Caco-2 (cell line): ENCODE measurements at regions not wholly inside any gene's neighbourhood (a gene's known extent, or its start where the extent isn't known, plus 50 kb on each side); places are given as distances from the start of the nearest gene placed in this dataset.

Experiments
- BruUV-seq: library from RNA; stranded (reverse); fragments of 400-500 nt; replicated peaks from 2 replicates; lab custom pipeline; 2021; lab: Mats Ljungman, UMichigan
- CTCF ChIA-PET: fragments of 300-600 bp; sonication (Branson Sonifier 250); formaldehyde crosslinking; loops from one replicate; lab custom pipeline; 2022; ENCODE audit warnings: antibody characterized with exemption; lab: Charles Lee
- POLR2A ChIA-PET: fragments of 300-600 bp; sonication (Branson Sonifier 250); formaldehyde crosslinking; loops from one replicate; lab custom pipeline; 2022; ENCODE audit warnings: antibody characterized with exemption; lab: Charles Lee
- DNase-seq, 2 experiments: peaks; one replicate each; pipeline versions ENCODE4 v3.0.0 to v3.0.0-alpha.2; 2020 to 2022
- H3K27me3 ChIP-seq: replicated peaks from 2 replicates; pipeline ENCODE4 v1.6.0; 2011; ENCODE audit warnings: low read length; ENCODE audit not compliant: control insufficient read depth, insufficient read depth
- H3K36me3 ChIP-seq: 2 replicates; pipeline ENCODE4 v1.5.1; 2011; ENCODE audit warnings: low read length; ENCODE audit not compliant: control insufficient read depth, insufficient read depth
- H3K4me1 ChIP-seq: fragments of 250-450 bp; sonication (Bioruptor Pico); 2 replicates; pipeline ENCODE4 v1.5.1; 2020; ENCODE audit warnings: mild to moderate bottlenecking
- H3K4me3 ChIP-seq: 2 replicates; pipeline ENCODE4 v1.5.1; 2011; ENCODE audit warnings: low read depth, mild to moderate bottlenecking, control low read depth, low read length
- H3K9me3 ChIP-seq: fragments of 250-450 bp; sonication (Bioruptor Pico); 2 replicates; pipeline ENCODE4 v1.5.1; 2020; ENCODE audit warnings: mild to moderate bottlenecking, moderate library complexity
- H3K27ac Mint-ChIP-seq: one replicate; pipeline ENCODE4 v1.8.0; 2022; ENCODE audit warnings: mixed read lengths; ENCODE audit not compliant: unreplicated experiment
- H3K27me3 Mint-ChIP-seq: one replicate; pipeline ENCODE4 v1.8.0; 2022; ENCODE audit warnings: mixed read lengths; ENCODE audit not compliant: insufficient read depth, unreplicated experiment
- H3K36me3 Mint-ChIP-seq: one replicate; pipeline ENCODE4 v1.8.0; 2022; ENCODE audit warnings: mild to moderate bottlenecking, mixed read lengths; ENCODE audit not compliant: insufficient read depth, unreplicated experiment
- H3K4me1 Mint-ChIP-seq: one replicate; pipeline ENCODE4 v1.8.0; 2022; ENCODE audit warnings: low read depth, mixed read lengths; ENCODE audit not compliant: unreplicated experiment
- H3K4me3 Mint-ChIP-seq: one replicate; pipeline ENCODE4 v1.8.0; 2022; ENCODE audit warnings: mild to moderate bottlenecking, moderate library complexity, mixed read lengths; ENCODE audit not compliant: unreplicated experiment
- H3K9me3 Mint-ChIP-seq: one replicate; pipeline ENCODE4 v1.8.0; 2022; ENCODE audit warnings: mixed read lengths; ENCODE audit not compliant: unreplicated experiment
- intact Hi-C: fragments of 100-400 bp; cut with micrococcal nuclease; formaldehyde crosslinking; loops from one replicate; pipeline ENCODE4 v1.10.0; 2022; ENCODE audit not compliant: unreplicated experiment
- TF ChIP-seq, protein P1 (sequence below), 2 experiments: fragments of 200-600 bp in 1 of 2; IDR thresholded peaks; 1 replicate in 1 of 2; 2 replicates in 1 of 2; pipeline versions ENCODE4 v1.5.1 to v1.8.0; 2011 to 2022; ENCODE audit warnings: antibody characterized with exemption in 1 of 2, control low read depth in 1 of 2, inconsistent platforms in 1 of 2, low read depth in 1 of 2, low read length in 1 of 2, mild to moderate bottlenecking in 1 of 2, moderate library complexity in 1 of 2; ENCODE audit not compliant: insufficient read depth in 1 of 2, severe bottlenecking in 1 of 2, unreplicated experiment in 1 of 2

DNA sequence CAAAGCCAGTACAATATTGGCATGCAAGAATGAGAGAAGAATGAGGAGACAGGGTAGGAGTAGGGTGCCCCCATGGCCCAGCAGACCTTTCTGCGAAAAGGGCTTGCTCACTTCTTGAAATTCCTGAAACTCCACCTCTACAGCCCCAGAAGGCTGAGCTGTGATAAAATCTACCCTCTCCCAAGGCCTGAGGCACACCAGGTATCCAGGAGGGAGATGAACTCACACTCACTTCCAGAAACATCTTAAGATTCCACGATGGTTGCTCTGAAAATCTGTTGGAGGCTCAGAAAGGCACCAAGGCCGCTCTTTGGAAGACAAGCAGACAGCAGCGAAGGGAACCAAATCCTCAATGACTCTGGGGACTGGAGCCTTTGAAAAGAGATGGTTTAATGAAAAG, 297.5 kb downstream of the UACA start:
- H3K27ac Mint-ChIP-seq, result no peak overlapping the region
- H3K27me3 ChIP-seq, result no peaks in the 10 kb centered on the region
- no peaks in the 10 kb centered on the region for H3K9me3 Mint-ChIP-seq
- H3K4me3 ChIP-seq, result no peak overlapping the region
- ChIA-PET POLR2A (no interaction called here), CTCF (interaction anchor here (0.8 to 1.9 kb wide), 3 partner anchors 38 to 98 kb away, joined by 3 to 19 read pairs (median 3); no protein-coding TSS in a partner anchor)
- DNase-seq, result no peak
- no TSS peak for BruUV-seq
- H3K36me3 Mint-ChIP-seq, result peaks cover 6% of the 10 kb centered on the region
- H3K4me1 ChIP-seq, result no peaks in the 10 kb centered on the region
- no peak overlapping the region for H3K4me3 Mint-ChIP-seq
- H3K4me1 Mint-ChIP-seq, result peaks cover 8% of the 10 kb centered on the region
- TF ChIP-seq, protein P1, sequence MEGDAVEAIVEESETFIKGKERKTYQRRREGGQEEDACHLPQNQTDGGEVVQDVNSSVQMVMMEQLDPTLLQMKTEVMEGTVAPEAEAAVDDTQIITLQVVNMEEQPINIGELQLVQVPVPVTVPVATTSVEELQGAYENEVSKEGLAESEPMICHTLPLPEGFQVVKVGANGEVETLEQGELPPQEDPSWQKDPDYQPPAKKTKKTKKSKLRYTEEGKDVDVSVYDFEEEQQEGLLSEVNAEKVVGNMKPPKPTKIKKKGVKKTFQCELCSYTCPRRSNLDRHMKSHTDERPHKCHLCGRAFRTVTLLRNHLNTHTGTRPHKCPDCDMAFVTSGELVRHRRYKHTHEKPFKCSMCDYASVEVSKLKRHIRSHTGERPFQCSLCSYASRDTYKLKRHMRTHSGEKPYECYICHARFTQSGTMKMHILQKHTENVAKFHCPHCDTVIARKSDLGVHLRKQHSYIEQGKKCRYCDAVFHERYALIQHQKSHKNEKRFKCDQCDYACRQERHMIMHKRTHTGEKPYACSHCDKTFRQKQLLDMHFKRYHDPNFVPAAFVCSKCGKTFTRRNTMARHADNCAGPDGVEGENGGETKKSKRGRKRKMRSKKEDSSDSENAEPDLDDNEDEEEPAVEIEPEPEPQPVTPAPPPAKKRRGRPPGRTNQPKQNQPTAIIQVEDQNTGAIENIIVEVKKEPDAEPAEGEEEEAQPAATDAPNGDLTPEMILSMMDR (IDR thresholded peaks at IDR 0.05; ENCODE audit: insufficient read depth in 1 of 2, low read depth in 1 of 2, low read length in 1 of 2, severe bottlenecking in 1 of 2, unreplicated experiment in 1 of 2), result no peak
- no peaks in the 10 kb centered on the region for H3K9me3 ChIP-seq
- no peaks in the 10 kb centered on the region for H3K36me3 ChIP-seq
- intact Hi-C loops, result no loop called here
- no peaks in the 10 kb centered on the region for H3K27me3 Mint-ChIP-seq

DNA sequence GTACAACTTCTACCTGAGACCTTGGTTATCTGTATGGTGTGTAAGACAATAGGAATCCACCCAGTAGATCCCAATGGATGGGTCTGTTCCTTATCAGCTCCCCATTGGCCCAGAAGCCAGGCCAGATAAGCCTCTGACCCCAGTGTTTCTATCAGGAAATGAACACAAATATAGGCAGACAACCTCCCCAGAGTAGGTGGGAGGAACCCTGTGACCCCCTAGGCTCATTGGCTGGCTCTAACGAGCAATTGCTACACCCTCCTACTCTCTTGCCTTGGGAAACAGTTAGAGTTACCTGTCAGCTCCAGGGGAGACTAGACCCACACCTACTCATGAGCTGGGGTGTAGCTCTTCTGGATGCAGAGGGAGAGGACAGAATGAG, 299.9 kb downstream of the UACA start:
- H3K9me3 ChIP-seq, result peaks cover 2% of the 10 kb centered on the region; the same call in 1 of the 2 replicates
- Mint-ChIP-seq H3K4me3 (no peak overlapping the region), H3K27ac (no peak overlapping the region), H3K9me3 (no peaks in the 10 kb centered on the region), H3K36me3 (peaks cover 6% of the 10 kb centered on the region), H3K27me3 (no peaks in the 10 kb centered on the region), H3K4me1 (no peaks in the 10 kb centered on the region)
- no peaks in the 10 kb centered on the region for H3K4me1 ChIP-seq
- no peaks in the 10 kb centered on the region for H3K36me3 ChIP-seq
- intact Hi-C loops, result no loop called here
- no peaks in the 10 kb centered on the region for H3K27me3 ChIP-seq
- ChIA-PET CTCF (interaction anchor here (1.0 kb wide), 1 partner anchor 25 kb away, joined by 4 read pairs; no protein-coding TSS in a partner anchor), POLR2A (no interaction called here)
- H3K4me3 ChIP-seq, result no peak overlapping the region
- TF ChIP-seq, protein P1 (IDR thresholded peaks at IDR 0.05; ENCODE audit: insufficient read depth in 1 of 2, low read depth in 1 of 2, low read length in 1 of 2, severe bottlenecking in 1 of 2, unreplicated experiment in 1 of 2), result no peak
- no TSS peak for BruUV-seq
- no peak for DNase-seq

DNA sequence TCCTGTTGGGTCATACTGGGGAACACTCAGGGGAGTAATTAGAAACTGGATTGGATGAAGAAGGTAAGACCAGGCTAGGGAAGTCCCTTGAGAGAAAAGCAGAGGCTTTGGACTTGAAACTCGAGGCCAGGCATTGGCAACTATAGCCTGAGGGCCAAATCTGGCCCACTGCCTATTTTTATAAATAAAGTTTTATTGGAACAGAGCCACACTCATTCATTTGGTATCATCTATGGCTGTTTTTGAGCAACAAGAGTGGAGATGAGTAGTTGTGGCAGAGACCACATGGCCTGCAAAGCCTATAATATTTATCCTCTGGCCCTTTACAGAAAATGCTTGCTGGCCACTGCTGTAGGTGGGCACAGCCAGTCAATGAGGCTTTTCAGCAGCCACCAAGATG, 301.4 kb downstream of the UACA start:
- Histone ChIP-seq H3K4me3 (no peak overlapping the region), H3K27me3 (no peaks in the 10 kb centered on the region), H3K9me3 (peaks cover 2% of the 10 kb centered on the region; the same call in 1 of the 2 replicates), H3K4me1 (no peaks in the 10 kb centered on the region), H3K36me3 (no peaks in the 10 kb centered on the region)
- CTCF ChIA-PET, result no interaction called here
- intact Hi-C loops, result no loop called here
- Mint-ChIP-seq H3K27ac (no peak overlapping the region), H3K9me3 (no peaks in the 10 kb centered on the region), H3K36me3 (peaks cover 6% of the 10 kb centered on the region), H3K4me1 (no peaks in the 10 kb centered on the region), H3K27me3 (no peaks in the 10 kb centered on the region), H3K4me3 (no peak overlapping the region)
- POLR2A ChIA-PET, result no interaction called here
- TF ChIP-seq, protein P1 (IDR thresholded peaks at IDR 0.05; ENCODE audit: insufficient read depth in 1 of 2, low read depth in 1 of 2, low read length in 1 of 2, severe bottlenecking in 1 of 2, unreplicated experiment in 1 of 2), result no peak
- DNase-seq, result no peak
- no TSS peak for BruUV-seq
